Esophagus muscularis mucosa (tissue), 4 donors: ENCODE measurements at regions not wholly inside any gene's neighbourhood (a gene's known extent, or its start where the extent isn't known, plus 50 kb on each side); places are given as distances from the start of the nearest gene placed in this dataset.

Experiments used
- DNase-seq: peaks from one replicate; pipeline ENCODE4 v3.0.0-alpha.2; 2017; ENCODE audit errors: extremely low spot score
- H3K27ac ChIP-seq, 4 donors: fragments of 200-600 bp; sonication (generic); replicated peaks in 1 of 4; 1 replicate in 3 of 4; 2 replicates in 1 of 4; pipeline ENCODE4 v1.5.1; 2016 to 2019; ENCODE audit warnings: mild to moderate bottlenecking in 1 of 4
- H3K27me3 ChIP-seq, 4 donors: fragments of 200-600 bp; sonication (generic); one replicate each; pipeline versions ENCODE4 v1.5.1 to v1.6.0; 2016 to 2019
- H3K36me3 ChIP-seq, 4 donors: fragments of 200-600 bp; sonication (generic); one replicate each; pipeline ENCODE4 v1.5.1; 2016 to 2019
- H3K4me1 ChIP-seq, 4 donors: fragments of 200-600 bp; sonication (generic); one replicate each; pipeline ENCODE4 v1.5.1; 2016 to 2019
- H3K4me3 ChIP-seq, 4 donors: fragments of 200-600 bp; sonication (generic); 1 replicate in 2 of 4; 2 replicates in 2 of 4; pipeline ENCODE4 v1.5.1; 2016 to 2019; ENCODE audit warnings: mild to moderate bottlenecking in 4 of 4, moderate library complexity in 1 of 4
- H3K9me3 ChIP-seq, 4 donors: fragments of 200-600 bp; sonication (generic); 1 replicate in 3 of 4; 2 replicates in 1 of 4; pipeline ENCODE4 v1.5.1; 2016 to 2019
- CTCF ChIP-seq, 3 experiments: fragments of 200-600 bp in 2 of 3; fragments of 450-650 bp in 1 of 3; sonication (generic) in 2 of 3; IDR thresholded peaks; one replicate each; pipeline ENCODE4 v1.5.1; 2017 to 2019; ENCODE audit warnings: antibody characterized with exemption in 3 of 3, mild to moderate bottlenecking in 2 of 3, moderate library complexity in 1 of 3
- EP300 ChIP-seq: sonication (generic); formaldehyde crosslinking; IDR thresholded peaks from one replicate; pipeline ENCODE4 v1.6.1; 2017; ENCODE audit warnings: antibody characterized with exemption
- POLR2A ChIP-seq: fragments of 450-650 bp; IDR thresholded peaks from one replicate; pipeline ENCODE4 v1.6.1; 2017; ENCODE audit warnings: antibody characterized with exemption, moderate library complexity, mild to moderate bottlenecking, low read depth
- POLR2AphosphoS5 ChIP-seq, 2 donors: sonication (generic); formaldehyde crosslinking; IDR thresholded peaks; one replicate each; pipeline ENCODE4 v1.6.1; 2017; ENCODE audit warnings: antibody characterized with exemption in 2 of 2
- WGBS: methylation state at CpG from one replicate; pipeline ENCODE4 v1.1.5; 2018; 5-methylcytosine and 5-hydroxymethylcytosine counted together
- intact Hi-C: fragments of 100-400 bp; cut with DNase I; formaldehyde crosslinking; loops from one replicate; pipeline ENCODE4 v1.15.1; 2023

- 78% methylated on average over 4 of the region's 4 CpGs for WGBS
- Histone ChIP-seq H3K27me3 (no peaks in the 10 kb centered on the region), H3K4me3 (no peak overlapping the region), H3K9me3 (no peaks in the 10 kb centered on the region), H3K36me3 (no peaks in the 10 kb centered on the region), H3K27ac (no peak overlapping the region), H3K4me1 (peaks cover 0 to 10% (median 9%) of the 10 kb centered on the region in 4 donors)
- no peak for DNase-seq
- TF ChIP-seq CTCF (IDR thresholded peaks at IDR 0.05) (no peak), POLR2AphosphoS5 (IDR thresholded peaks at IDR 0.05) (no peak), EP300 (no peak), POLR2A (no peak)
- intact Hi-C loops, result no loop called here
These were observed 112.2 kb downstream of the BCOR start for GRCh38 chrX:39985551-39985950.

- no peak for TF ChIP-seq POLR2AphosphoS5 (IDR thresholded peaks at IDR 0.05)
- no peak for TF ChIP-seq CTCF (IDR thresholded peaks at IDR 0.05)
- no peak for TF ChIP-seq POLR2A
- no peak for TF ChIP-seq EP300
- no peak overlapping the region for H3K4me3 ChIP-seq
- H3K36me3 ChIP-seq, result no peaks in the 10 kb centered on the region
- no peaks in the 10 kb centered on the region for H3K27me3 ChIP-seq
- no peaks in the 10 kb centered on the region for H3K9me3 ChIP-seq
- no peak overlapping the region for H3K27ac ChIP-seq
- H3K4me1 ChIP-seq, result peaks cover 0 to 10% (median 9%) of the 10 kb centered on the region in 4 donors
- no peak for DNase-seq
- intact Hi-C loops, result no loop called here
These were observed 109.3 kb downstream of the BCOR start for GRCh38 chrX:39988496-39988895.

GRCh38 chrX:39990388-39990787, 107.4 kb downstream of the BCOR start:
- Histone ChIP-seq H3K27ac (no peak overlapping the region), H3K27me3 (no peaks in the 10 kb centered on the region), H3K9me3 (no peaks in the 10 kb centered on the region), H3K4me3 (no peak overlapping the region), H3K4me1 (no peaks in the 10 kb centered on the region), H3K36me3 (no peaks in the 10 kb centered on the region)
- WGBS, result 57% methylated on average over 2 of the region's 2 CpGs
- TF ChIP-seq POLR2A, result no peak
- no peak for TF ChIP-seq CTCF (IDR thresholded peaks at IDR 0.05)
- no peak for TF ChIP-seq EP300
- no peak for TF ChIP-seq POLR2AphosphoS5 (IDR thresholded peaks at IDR 0.05)
- intact Hi-C loops, result no loop called here
- no peak for DNase-seq

- intact Hi-C loops, result no loop called here
These were observed 105.5 kb downstream of the BCOR start for GRCh38 chrX:39992300-39992699.

More at GRCh38 chrX:39992300-39992699, 105.5 kb downstream of the BCOR start:
- Histone ChIP-seq H3K4me3 (no peak overlapping the region), H3K36me3 (no peaks in the 10 kb centered on the region), H3K4me1 (no peaks in the 10 kb centered on the region), H3K27me3 (no peaks in the 10 kb centered on the region), H3K27ac (no peak overlapping the region), H3K9me3 (no peaks in the 10 kb centered on the region)
- DNase-seq, result no peak
- WGBS, result 75% methylated on average over 7 of the region's 7 CpGs
- TF ChIP-seq EP300 (no peak), CTCF (IDR thresholded peaks at IDR 0.05) (no peak), POLR2AphosphoS5 (IDR thresholded peaks at IDR 0.05) (no peak), POLR2A (no peak)
